HG02885 (cell line): ENCODE measurements at regions not wholly inside any gene's neighbourhood (a gene's known extent, or its start where the extent isn't known, plus 50 kb on each side); places are given as distances from the start of the nearest gene placed in this dataset.
"Not testable (repeated sequence)": the region's sequence is repeated elsewhere in the genome, so short reads cannot be mapped to it uniquely, and the experiment has no call there.

Source experiments
- ATAC-seq: cut with Tn5 transposase; IDR thresholded peaks from one replicate; pipeline ENCODE4 v1.9.1; 2021; ENCODE audit warnings: mild to moderate bottlenecking; ENCODE audit not compliant: unreplicated experiment, poor library complexity

- ATAC-seq = no peak
Observed at GRCh38 chr5:26430323-26430722, 608.1 kb downstream of the CDH9 start.

GRCh38 chr5:26427281-26427680, 611.1 kb downstream of the CDH9 start:
- ATAC-seq = no peak

- no peak for ATAC-seq
Observed at GRCh38 chr5:26419987-26420386, 618.4 kb downstream of the CDH9 start.

DNA sequence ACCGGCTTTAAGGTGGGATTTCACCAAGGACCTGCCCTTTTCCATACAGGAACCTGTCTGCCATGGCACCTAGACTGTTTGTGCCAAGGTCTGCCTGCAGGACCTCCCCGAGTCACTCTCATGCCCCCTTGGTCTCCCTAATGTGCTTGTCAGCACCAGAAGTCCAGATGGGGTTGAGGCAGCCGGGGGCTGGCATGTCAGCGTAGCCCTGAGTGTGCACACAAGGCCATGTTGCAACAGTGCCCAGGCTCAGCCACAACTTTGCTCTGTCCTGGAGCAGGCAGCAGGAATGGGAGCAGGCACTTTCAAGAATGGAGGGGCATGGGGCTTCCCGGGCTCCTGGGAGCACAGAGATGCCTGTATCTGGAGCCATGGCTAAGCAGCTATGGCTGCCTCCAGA, 621.5 kb downstream of the CDH9 start:
- ATAC-seq = no peak

DNA sequence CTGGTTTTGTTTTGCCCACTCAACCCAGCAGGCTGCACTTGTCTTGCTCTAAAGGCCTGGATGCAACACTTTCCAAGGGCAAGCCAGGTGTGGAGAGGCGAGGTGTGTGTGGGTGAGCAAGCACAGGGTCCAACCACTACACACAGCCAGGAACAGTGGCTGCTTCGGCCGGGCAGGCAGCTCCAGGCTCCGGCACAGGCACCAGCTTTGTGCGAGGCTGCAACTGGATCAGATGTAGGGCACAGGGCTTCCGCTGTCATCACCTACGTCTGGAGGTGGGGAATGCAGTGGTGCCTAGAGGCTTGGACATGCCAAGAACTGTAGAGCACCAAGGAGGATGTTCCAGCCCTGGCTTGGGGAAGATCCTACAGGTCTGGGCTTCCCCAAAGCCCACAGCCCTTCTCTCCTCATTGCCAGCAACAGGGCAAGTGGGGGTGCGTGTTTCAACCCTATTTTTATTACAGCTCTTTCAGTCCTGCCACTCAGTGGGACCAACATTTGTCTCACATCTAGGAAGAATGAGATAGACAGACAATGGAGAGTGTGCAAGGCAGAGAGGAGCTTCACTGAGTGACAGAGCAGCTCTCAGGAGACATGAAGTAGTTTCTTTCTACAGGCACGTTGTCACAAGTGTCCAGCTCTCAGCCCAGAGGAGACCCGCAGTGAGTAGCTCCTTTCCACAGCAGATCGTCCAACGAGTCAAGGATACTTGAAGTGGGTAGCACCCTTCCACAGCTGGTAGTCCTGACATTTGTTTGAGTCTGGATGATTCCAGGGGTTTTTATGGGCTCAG, 622.2 kb downstream of the CDH9 start:
- no peak for ATAC-seq

GRCh38 chr5:26390608-26391007, 647.8 kb downstream of the CDH9 start:
- no peak for ATAC-seq

- no peak for ATAC-seq
Observed at GRCh38 chr5:26388976-26389375, 649.4 kb downstream of the CDH9 start.

GRCh38 chr5:26386532-26386931, 651.9 kb downstream of the CDH9 start:
- ATAC-seq = no peak

- not testable (repeated sequence) for ATAC-seq
Observed at GRCh38 chr5:26364624-26365023, 673.8 kb downstream of the CDH9 start.

GRCh38 chr5:26343801-26344325, 694.5 kb downstream of the CDH9 start:
- no peak for ATAC-seq

GRCh38 chr5:26339576-26339975, 698.8 kb downstream of the CDH9 start:
- peak; percentile 76 for ATAC-seq

DNA sequence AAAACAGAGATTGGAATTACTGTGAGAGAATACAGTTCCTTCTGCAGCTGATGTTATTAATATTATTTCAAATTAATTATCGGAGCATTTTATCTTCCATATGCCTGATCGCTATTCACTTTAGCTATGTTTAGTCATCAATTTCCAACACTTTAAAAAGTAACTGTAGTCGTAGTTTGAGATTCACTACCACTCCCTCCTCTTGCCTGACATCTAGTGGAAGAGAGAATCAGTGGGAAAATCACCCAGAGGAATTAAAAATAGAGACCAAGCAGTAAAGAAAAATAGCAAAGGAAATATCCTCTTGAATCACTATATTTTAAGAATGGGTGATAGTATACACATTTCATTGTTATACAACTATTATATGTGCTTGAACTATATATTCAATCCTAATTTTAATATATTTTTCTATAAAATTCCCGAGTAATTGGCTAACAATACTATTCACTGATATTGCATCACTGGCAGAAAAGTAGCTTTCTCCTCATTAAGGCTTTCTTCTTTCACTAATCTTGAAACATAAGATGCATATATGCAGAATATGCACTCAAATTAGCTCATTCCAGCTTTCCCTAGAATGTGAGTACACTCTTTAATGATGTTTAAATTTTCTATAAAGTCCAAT, 708.7 kb downstream of the CDH9 start:
- no peak for ATAC-seq

- ATAC-seq = no peak
Observed at GRCh38 chr5:26326153-26326759, 712.1 kb downstream of the CDH9 start.

- ATAC-seq = not testable (repeated sequence)
Observed at GRCh38 chr5:26325432-26325831, 713.0 kb downstream of the CDH9 start.

GRCh38 chr5:26324273-26324895, 714.0 kb downstream of the CDH9 start:
- ATAC-seq = not testable (repeated sequence)

- no peak for ATAC-seq
Observed at GRCh38 chr5:26323794-26324193, 714.6 kb downstream of the CDH9 start.

DNA sequence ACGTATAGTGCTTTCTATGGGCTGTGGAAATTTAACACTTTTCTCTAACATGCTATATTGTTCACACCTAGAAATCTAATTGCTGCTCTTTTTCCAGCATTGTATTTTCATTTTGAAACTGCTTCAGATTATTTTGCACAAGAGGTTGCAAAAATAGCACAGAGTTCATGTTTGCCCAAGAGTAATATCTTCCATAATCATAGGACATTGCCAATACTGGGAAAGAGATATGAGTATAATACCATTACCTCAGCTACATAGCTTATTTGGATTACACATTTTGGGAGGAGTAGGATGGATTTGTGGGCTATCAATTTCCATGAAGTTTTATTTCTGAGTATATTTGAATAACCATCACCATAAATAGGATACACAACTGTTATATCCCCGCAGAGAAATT, 717.1 kb downstream of the CDH9 start:
- no peak for ATAC-seq

DNA sequence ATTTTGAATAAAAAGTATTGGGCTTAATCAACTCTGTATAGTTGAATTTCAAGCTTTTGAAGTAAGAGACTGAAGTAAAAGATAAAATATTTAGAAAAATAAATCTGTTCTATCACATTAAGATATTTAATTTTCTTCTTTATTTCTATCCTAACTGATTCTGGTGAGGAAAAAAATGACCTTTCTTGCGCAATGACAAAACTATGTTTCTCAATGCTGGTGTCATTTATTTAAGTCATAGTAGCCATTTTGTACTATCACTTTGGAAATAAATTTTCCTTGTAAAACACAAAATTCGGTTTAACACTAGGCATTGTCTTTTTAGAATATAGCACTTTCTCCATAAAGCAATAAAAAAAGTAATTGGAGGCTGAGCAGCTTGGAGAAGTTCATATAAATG, 728.0 kb downstream of the CDH9 start:
- no peak for ATAC-seq

- no peak for ATAC-seq
Observed at GRCh38 chr5:26295541-26295940, 742.8 kb downstream of the CDH9 start.

GRCh38 chr5:26282190-26282589, 756.2 kb downstream of the CDH9 start:
- ATAC-seq = no peak

DNA sequence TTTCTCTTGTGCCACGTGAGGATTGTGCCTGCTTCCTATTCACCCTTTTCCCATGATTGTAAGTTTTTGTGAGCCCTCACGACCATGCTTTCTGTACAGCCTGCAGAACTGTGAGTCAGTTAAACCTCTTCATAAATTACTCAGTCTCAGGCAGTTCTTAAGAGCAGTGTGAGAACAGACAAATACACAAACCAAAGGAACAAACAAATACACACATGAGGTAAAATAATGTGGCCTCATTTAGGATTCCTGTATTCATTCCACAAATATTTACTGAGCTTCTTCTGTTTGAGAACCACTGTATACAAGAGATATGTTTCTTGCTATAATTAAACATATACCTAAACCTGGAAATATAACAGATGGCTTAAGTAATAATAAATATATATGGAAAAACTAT, 760.3 kb downstream of the CDH9 start:
- no peak for ATAC-seq
